ENCODE measurements at regions not wholly inside any gene's neighbourhood (a gene's known extent, or its start where the extent isn't known, plus 50 kb on each side); places are given as distances from the start of the nearest gene placed in this dataset.

- DNase-seq (ENCODE audit: low read depth in 3 of 3), result no peak
Measured at GRCh38 chr1:4366091-4366490, 288.3 kb upstream of the AJAP1 start.

DNA sequence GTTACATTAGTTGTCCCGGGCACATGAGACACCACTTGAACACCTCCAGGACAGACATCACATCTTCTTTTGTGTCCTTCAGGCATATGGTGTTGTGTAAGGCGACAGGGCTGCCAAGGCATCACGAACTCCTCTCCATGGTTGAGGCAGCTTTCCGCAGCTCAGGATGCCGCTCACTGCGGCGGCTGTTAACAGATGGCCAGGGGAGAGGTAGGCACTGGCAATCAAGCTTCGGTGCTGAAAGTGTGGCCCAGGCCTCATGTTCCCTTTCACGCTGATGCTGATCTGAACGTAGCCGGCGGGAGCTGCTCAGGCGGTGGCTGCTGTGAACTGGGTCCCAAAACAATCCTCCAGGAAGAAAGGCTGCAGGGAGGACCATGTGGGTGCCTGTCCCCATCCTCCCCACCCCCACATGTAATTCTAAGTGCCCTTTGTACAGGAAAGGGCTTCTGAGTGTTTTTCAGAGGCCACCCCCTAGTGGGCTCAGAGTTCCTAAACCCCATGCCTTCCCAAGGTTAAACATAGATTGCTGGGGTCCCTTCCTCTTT is 287.1 kb upstream of the AJAP1 start:
- no peak for DNase-seq (ENCODE audit: low read depth in 3 of 3)

DNA sequence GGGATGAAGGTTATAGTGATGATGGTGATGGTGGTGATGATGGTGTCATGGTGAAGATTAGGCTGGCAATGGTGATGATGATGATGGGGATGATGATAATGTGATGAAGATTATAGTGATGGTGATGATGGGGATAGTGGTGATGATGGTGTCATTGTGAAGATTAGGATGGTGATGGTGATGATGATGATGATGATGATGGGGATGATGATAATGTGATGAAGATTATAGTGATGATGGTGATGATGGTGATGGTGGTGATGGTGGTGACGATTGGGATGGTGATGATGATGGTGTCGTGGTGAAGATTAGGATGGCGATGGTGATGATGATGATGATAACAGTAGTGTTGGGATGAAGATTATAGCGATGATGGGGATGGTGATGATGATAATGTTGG is 285.1 kb upstream of the AJAP1 start:
- no peak for DNase-seq (ENCODE audit: low read depth in 3 of 3)

- no peak for DNase-seq (ENCODE audit: low read depth in 3 of 3)
Measured at GRCh38 chr1:4371849-4372248, 282.6 kb upstream of the AJAP1 start.

GRCh38 chr1:4375812-4376211 is 278.6 kb upstream of the AJAP1 start:
- no peak for DNase-seq (ENCODE audit: low read depth in 3 of 3)

- DNase-seq (ENCODE audit: low read depth in 3 of 3), result no peak
Measured at GRCh38 chr1:4379451-4380175, 274.8 kb upstream of the AJAP1 start.

DNA sequence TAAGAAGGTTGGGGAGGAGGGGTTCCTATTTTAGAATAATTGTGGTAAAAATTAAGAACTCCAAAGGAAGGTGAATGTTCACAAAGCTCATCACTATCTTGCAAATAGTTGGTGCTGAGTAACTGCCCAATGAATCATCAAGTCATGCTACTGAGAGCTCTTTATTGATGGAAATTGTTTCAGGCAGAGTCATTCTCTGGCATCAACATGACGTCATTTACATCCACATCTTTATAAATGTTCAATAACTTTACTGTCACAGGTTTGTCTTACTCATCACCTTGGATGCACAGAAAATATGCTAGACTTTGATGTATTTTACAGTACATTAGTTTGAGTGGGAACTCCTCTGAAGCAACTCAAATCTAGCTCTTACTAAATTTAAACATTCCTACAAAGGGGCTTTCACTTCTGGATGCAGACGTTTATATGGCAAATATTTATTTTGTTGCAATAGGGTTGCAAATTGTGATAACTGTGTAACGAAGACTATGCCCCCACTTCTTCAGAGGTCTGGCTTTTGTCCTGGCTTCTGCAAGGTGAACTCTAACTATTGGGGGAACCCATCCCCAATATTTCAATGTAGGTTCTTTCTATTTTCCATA is 273.7 kb upstream of the AJAP1 start:
- no peak for DNase-seq (ENCODE audit: low read depth in 3 of 3)

DNA sequence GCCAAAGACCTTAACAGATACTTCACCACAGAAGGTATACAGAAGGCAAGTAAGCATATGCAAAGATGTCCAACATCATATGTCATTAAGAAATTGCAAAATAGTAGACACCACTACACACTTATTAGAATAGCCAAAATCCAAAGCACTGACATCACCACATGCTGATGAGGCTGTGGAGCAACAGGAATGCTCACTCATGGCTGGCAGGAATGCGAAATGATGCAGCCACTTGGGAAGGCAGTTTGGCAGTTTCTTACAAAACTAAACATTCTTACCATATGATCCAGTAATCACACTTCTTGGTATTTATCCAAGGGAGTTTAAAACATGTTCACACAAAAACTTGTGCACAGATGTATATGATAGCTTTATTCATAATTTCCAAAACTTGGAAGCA is 261.2 kb upstream of the AJAP1 start:
- DNase-seq (ENCODE audit: low read depth in 3 of 3), result no peak

DNA sequence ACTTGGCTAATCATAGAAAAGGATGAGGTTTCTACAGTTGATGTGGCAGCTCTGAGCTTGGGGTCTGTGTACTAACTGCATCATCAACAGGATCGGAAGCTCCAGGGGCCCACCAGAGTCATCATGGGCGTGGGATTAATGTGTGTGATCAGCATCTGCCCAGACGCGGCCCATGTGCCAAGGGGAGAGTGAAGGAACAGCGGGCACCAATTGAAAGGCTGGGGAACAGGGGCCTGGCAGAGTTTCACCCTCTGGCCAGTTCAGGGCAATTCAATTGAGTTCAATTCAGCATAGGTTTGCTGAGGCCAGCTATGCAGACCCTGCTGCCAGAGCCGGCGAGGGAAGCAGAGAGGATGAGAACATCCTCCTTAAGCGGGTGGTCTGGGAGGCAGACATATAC is 260.0 kb upstream of the AJAP1 start:
- DNase-seq (ENCODE audit: low read depth in 3 of 3), result no peak

- no peak for DNase-seq (ENCODE audit: low read depth in 3 of 3)
Measured at GRCh38 chr1:4395158-4395557, 259.3 kb upstream of the AJAP1 start.

DNA sequence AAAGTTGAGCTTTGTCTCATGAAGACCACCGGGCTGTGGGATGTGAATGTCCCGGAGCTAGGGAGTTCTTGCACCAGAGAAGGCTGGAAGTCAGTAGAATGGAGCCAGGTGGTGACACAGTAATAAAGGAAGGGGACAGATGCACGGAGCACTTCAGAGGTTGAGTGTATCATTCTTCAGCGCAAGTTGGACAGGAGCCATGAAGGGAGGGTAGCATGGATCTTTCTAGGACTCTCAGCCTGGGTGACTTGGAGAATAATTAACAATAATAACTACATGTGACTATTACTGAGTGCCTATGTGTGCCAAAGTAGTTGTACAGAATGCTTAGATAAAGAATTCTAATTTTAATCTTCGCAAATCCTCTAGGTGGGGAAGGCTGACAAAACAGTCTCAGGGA is 258.7 kb upstream of the AJAP1 start:
- no peak for DNase-seq (ENCODE audit: low read depth in 3 of 3)

GRCh38 chr1:4396551-4396950 is 257.9 kb upstream of the AJAP1 start:
- DNase-seq (ENCODE audit: low read depth in 3 of 3), result no peak

DNA sequence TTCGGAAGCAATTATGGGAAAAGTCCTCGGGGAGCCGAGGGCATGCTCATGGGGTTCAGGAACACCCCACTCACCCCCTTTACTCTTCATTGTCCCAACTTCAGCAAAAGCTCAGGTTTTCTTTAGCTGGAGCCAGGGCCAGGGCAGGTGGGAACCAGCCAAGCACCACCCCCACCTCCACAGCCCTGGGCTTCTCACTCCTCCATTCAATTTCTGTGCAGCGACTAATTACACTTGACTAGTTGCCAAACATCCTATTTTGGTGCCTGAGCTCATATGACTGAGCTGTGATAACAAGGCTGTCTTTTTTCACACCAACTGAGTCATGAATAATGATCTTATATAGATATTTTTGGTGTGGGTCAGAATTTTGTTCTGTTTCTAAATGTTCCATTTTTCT is 257.2 kb upstream of the AJAP1 start:
- DNase-seq (ENCODE audit: low read depth in 3 of 3), result no peak

- DNase-seq (ENCODE audit: low read depth in 3 of 3), result no peak
Measured at GRCh38 chr1:4402032-4402431, 252.4 kb upstream of the AJAP1 start.

DNA sequence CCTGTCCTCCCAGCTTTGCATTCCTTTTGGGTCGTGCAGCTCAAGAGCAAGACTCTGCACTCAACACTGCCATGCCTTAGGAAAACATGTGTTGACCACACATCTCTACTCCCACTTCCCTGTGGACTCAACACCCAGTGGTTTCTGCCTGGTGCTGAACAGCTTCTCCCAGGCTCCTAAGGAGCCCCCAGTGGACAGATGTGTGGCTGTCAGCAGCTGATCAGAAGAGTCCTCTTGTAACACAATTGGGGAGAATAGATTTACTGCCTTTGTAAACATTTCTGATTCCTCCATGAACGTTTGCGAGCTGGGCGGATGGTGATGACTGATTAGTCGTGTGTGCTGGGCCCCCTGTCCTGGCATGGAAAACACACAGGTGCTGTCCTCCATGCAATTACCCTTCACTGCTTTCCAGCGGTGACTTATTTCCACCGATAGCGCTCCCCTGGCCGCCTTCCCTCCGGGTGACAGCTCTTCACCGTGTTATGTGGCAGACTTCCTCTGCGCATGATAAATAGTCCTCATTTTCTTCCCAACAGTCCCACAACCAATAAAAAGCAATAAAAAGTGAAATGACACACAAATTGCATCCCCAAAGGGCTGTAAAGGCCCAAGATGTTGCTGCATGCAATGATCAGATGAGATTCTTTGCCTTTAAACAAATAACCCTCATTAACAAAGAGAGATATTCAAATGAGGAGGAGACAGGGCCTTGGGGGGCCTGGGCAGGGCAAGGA is 249.4 kb upstream of the AJAP1 start:
- DNase-seq (ENCODE audit: low read depth in 3 of 3), result no peak

DNA sequence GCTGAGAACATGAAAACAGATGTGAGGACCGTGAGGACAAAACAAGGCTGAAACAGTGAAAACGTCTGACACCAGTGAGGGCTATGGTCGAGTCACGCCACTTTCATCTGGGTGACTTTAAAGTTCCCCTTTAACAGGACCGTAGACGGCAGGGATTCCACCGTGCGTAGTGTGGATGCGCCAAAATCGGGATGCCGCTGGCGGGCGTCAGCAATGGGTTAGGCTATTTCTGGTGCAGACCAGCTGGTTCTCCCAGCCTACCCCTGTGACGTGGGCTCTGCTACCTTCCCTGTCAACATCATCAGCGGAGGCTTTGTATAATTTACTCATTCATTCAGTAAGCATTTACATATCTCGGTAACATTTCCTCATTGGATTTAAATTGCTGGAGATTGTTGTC is 246.6 kb upstream of the AJAP1 start:
- no peak for DNase-seq (ENCODE audit: low read depth in 3 of 3)

DNA sequence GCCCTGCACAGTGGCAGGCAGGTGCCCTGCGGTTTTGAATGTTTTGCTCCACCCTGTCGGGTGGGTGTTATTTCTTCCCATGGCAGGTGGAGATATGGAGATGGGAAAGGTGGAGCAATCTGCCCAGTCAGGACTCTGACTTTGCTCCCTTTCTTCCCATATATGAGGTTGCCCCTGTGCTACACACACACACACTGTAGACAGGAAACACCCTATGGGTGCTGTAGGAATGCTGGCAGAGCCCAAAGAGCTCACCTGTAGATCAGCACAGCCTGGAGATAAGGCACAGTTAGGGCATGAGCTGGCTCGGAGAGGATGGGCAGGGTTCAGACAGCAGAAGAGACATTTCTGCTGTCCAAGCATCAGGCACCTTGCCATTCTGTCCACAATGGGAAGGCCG is 246.0 kb upstream of the AJAP1 start:
- no peak for DNase-seq (ENCODE audit: low read depth in 3 of 3)

DNA sequence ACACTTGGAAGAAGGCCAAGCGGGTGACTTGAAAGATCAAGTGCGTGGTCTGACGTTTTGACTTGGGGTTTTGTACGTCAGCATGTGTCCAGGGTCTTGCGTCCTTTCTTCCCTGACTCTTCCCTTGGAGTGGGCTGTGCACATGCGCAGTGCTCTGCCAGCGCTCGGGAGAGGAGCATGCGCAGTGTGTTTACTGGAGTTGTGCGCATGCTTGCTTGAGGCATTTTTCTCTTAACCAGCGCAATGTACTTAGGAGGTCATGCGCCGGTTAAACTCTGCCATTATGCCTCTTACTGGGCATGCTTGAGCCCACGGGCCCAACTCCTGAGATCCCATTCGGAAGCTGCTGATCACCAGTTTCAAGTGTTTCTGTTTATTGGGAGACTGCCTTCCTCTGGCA is 242.5 kb upstream of the AJAP1 start:
- no peak for DNase-seq (ENCODE audit: low read depth in 3 of 3)

DNA sequence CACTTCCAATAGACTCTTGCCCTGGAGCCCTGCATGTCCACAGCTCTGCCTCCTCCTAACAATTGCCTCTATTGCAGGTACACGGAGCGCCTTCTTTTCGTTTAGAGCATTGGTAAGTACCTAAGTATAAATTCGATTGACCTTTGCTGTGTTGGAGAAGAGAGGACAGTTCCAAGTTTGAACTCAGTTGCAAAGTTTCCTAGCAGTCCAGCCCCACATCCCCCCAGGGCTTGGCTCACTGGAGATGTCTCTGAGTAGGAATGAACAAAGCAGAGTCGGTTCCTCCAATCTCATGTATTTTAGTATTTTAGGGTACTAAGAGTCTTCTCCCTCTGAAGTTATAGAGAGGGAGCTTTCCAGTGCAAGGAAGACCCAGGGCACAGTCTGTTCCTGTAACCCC is 238.9 kb upstream of the AJAP1 start:
- no peak for DNase-seq (ENCODE audit: low read depth in 3 of 3)

DNA sequence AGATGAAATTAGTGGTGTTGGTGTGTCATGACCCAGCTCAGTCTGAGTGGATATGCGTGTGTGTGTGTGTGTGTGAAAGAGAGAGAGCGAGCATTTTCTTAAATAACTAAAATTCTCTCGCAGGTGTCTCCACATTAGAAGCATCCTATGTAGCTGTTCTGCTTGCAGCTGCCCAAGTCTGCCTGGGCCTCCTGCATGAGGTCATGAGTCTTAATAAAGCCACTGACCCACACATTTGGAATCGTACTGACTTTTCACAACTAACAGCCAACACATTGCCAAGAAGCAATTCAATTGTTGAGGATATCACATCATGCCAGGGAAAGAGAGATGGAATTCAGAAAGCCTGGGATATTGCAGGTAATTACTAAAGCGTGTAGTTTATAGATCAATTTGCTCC is 238.2 kb upstream of the AJAP1 start:
- DNase-seq (ENCODE audit: low read depth in 3 of 3), result no peak

- no peak for DNase-seq (ENCODE audit: low read depth in 3 of 3)
Measured at GRCh38 chr1:4418021-4418420, 236.4 kb upstream of the AJAP1 start.

DNA sequence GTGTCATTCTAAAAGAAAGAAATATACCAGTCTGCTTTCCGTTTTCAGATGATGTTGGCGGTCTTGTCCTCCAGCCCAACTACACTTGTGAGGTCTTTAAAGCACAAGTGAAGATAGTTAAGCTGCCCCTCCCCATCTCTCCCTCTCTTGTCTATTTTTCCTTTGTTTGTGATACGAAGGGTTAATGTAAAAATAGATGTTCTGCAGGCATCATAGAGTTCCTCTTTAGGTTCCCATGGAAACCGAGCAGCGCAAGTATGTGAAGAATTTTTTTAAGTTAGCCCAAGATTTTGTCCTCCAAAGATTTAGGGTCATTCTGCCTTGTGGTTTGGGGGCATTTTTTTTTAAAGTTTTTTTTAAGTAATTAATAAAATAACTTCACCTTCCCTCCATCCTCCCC is 232.4 kb upstream of the AJAP1 start:
- no peak for DNase-seq (ENCODE audit: low read depth in 3 of 3)

Data from stimulated activated CD4-positive, alpha-beta T cell treated with anti-CD3 and anti-CD28 coated beads, TNF-alpha, amount 100 ng/mL, for 24 hours (primary cell).